Type B pancreatic cell (in vitro differentiated cells): ENCODE measurements at regions not wholly inside any gene's neighbourhood (a gene's known extent, or its start where the extent isn't known, plus 50 kb on each side); places are given as distances from the start of the nearest gene placed in this dataset.
"Not testable (repeated sequence)": the region's sequence is repeated elsewhere in the genome, so short reads cannot be mapped to it uniquely, and the experiment has no call there.

Experiments
- DNase-seq: peaks from one replicate; pipeline ENCODE4 v3.0.0; 2021; ENCODE audit warnings: mixed read lengths; ENCODE audit not compliant: unreplicated experiment; ENCODE audit errors: extremely low spot score
- H3K27ac Mint-ChIP-seq: 2 replicates; pipeline ENCODE4 v1.8.0; 2021; ENCODE audit warnings: mild to moderate bottlenecking, mixed read lengths
- H3K27me3 Mint-ChIP-seq: 2 replicates; pipeline ENCODE4 v1.8.0; 2021; ENCODE audit warnings: mixed read lengths
- H3K36me3 Mint-ChIP-seq: 2 replicates; pipeline ENCODE4 v1.8.0; 2021; ENCODE audit warnings: mixed read lengths
- H3K4me1 Mint-ChIP-seq: one replicate; pipeline ENCODE4 v1.8.0; 2021; ENCODE audit warnings: mixed read lengths; ENCODE audit not compliant: unreplicated experiment
- H3K4me3 Mint-ChIP-seq: 2 replicates; pipeline ENCODE4 v1.8.0; 2021; ENCODE audit warnings: mild to moderate bottlenecking, mixed read lengths
- H3K9me3 Mint-ChIP-seq: 2 replicates; pipeline ENCODE4 v1.8.0; 2021; ENCODE audit warnings: mixed read lengths
- CTCF ChIP-seq: fragments of 200-600 bp; sonication (generic); conservative IDR thresholded peaks from 2 replicates; pipeline ENCODE4 v1.5.0; 2021; ENCODE audit warnings: antibody characterized with exemption, mild to moderate bottlenecking

GRCh38 chr9:106775960-106776359 is 87.0 kb upstream of the ZNF462 start:
- H3K27ac Mint-ChIP-seq, result no peak overlapping the region
- H3K4me1 Mint-ChIP-seq, result no peaks in the 10 kb centered on the region
- no peaks in the 10 kb centered on the region for H3K27me3 Mint-ChIP-seq
- no peak for DNase-seq
- no peak for TF ChIP-seq CTCF
- no peak overlapping the region for H3K4me3 Mint-ChIP-seq
- H3K36me3 Mint-ChIP-seq, result no peaks in the 10 kb centered on the region
- no peaks in the 10 kb centered on the region for H3K9me3 Mint-ChIP-seq

- no peaks in the 10 kb centered on the region for H3K9me3 Mint-ChIP-seq
- no peaks in the 10 kb centered on the region for H3K4me1 Mint-ChIP-seq
- no peak for TF ChIP-seq CTCF
- H3K27me3 Mint-ChIP-seq, result no peaks in the 10 kb centered on the region
- no peak overlapping the region for H3K27ac Mint-ChIP-seq
- H3K4me3 Mint-ChIP-seq, result no peak overlapping the region
- no peaks in the 10 kb centered on the region for H3K36me3 Mint-ChIP-seq
- DNase-seq, result no peak
Measured at GRCh38 chr9:106779796-106780195, 83.2 kb upstream of the ZNF462 start.

GRCh38 chr9:106783121-106783520 is 79.8 kb upstream of the ZNF462 start:
- no peak overlapping the region for H3K4me3 Mint-ChIP-seq
- H3K27me3 Mint-ChIP-seq, result no peaks in the 10 kb centered on the region
- H3K9me3 Mint-ChIP-seq, result no peaks in the 10 kb centered on the region
- no peaks in the 10 kb centered on the region for H3K4me1 Mint-ChIP-seq
- no peaks in the 10 kb centered on the region for H3K36me3 Mint-ChIP-seq
- no peak for DNase-seq
- no peak overlapping the region for H3K27ac Mint-ChIP-seq
- no peak for TF ChIP-seq CTCF

- H3K4me1 Mint-ChIP-seq, result no peaks in the 10 kb centered on the region
- H3K4me3 Mint-ChIP-seq, result no peak overlapping the region
- no peak for DNase-seq
- H3K27me3 Mint-ChIP-seq, result no peaks in the 10 kb centered on the region
- H3K9me3 Mint-ChIP-seq, result no peaks in the 10 kb centered on the region
- no peaks in the 10 kb centered on the region for H3K36me3 Mint-ChIP-seq
- no peak overlapping the region for H3K27ac Mint-ChIP-seq
- no peak for TF ChIP-seq CTCF
Measured at GRCh38 chr9:106784076-106784475, 78.9 kb upstream of the ZNF462 start.

GRCh38 chr9:106785200-106785599 is 77.8 kb upstream of the ZNF462 start:
- Mint-ChIP-seq H3K4me1 (no peaks in the 10 kb centered on the region), H3K27me3 (no peaks in the 10 kb centered on the region), H3K27ac (no peak overlapping the region), H3K36me3 (no peaks in the 10 kb centered on the region), H3K4me3 (no peak overlapping the region), H3K9me3 (no peaks in the 10 kb centered on the region)
- DNase-seq, result no peak
- TF ChIP-seq CTCF, result no peak

GRCh38 chr9:106788021-106788420 is 74.9 kb upstream of the ZNF462 start:
- H3K27me3 Mint-ChIP-seq, DNase-seq, H3K4me3 Mint-ChIP-seq, H3K9me3 Mint-ChIP-seq, H3K4me1 Mint-ChIP-seq, H3K27ac Mint-ChIP-seq, H3K36me3 Mint-ChIP-seq: not testable (repeated sequence)
